ENCODE measurements at regions not wholly inside any gene's neighbourhood (a gene's known extent, or its start where the extent isn't known, plus 50 kb on each side); places are given as distances from the start of the nearest gene placed in this dataset.

GRCh38 chr18:38415811-38416210 lies 850.2 kb upstream of the CELF4 start:
- DNase-seq (ENCODE audit: low spot score) = no peak

- DNase-seq (ENCODE audit: low spot score) = no peak
Measured at GRCh38 chr18:38413193-38413592, 847.6 kb upstream of the CELF4 start.

GRCh38 chr18:38406607-38407006 lies 841.0 kb upstream of the CELF4 start:
- no peak for DNase-seq (ENCODE audit: low spot score)

GRCh38 chr18:38402509-38402908 lies 836.9 kb upstream of the CELF4 start:
- no peak for DNase-seq (ENCODE audit: low spot score)

- DNase-seq (ENCODE audit: low spot score) = no peak
Measured at GRCh38 chr18:38397094-38397493, 831.5 kb upstream of the CELF4 start.

- DNase-seq (ENCODE audit: low spot score) = no peak
Measured at GRCh38 chr18:38386146-38386545, 820.5 kb upstream of the CELF4 start.

GRCh38 chr18:38369772-38370690 lies 804.4 kb upstream of the CELF4 start:
- no peak for DNase-seq (ENCODE audit: low spot score)

GRCh38 chr18:38368886-38369285 lies 803.3 kb upstream of the CELF4 start:
- no peak for DNase-seq (ENCODE audit: low spot score)

GRCh38 chr18:38368246-38368645 lies 802.6 kb upstream of the CELF4 start:
- no peak for DNase-seq (ENCODE audit: low spot score)

- DNase-seq (ENCODE audit: low spot score) = no peak
Measured at GRCh38 chr18:38367473-38367872, 801.9 kb upstream of the CELF4 start.

- DNase-seq (ENCODE audit: low spot score) = no peak
Measured at GRCh38 chr18:38362286-38362792, 796.7 kb upstream of the CELF4 start.

- no peak for DNase-seq (ENCODE audit: low spot score)
Measured at GRCh38 chr18:38358805-38359657, 793.4 kb upstream of the CELF4 start.

GRCh38 chr18:38353149-38353548 lies 787.6 kb upstream of the CELF4 start:
- no peak for DNase-seq (ENCODE audit: low spot score)

GRCh38 chr18:38350141-38350540 lies 784.5 kb upstream of the CELF4 start:
- DNase-seq (ENCODE audit: low spot score) = no peak

GRCh38 chr18:38330573-38330972 lies 765.0 kb upstream of the CELF4 start:
- no peak for DNase-seq (ENCODE audit: low spot score)

GRCh38 chr18:38329145-38329544 lies 763.5 kb upstream of the CELF4 start:
- DNase-seq (ENCODE audit: low spot score) = no peak

GRCh38 chr18:38322206-38322605 lies 756.6 kb upstream of the CELF4 start:
- DNase-seq (ENCODE audit: low spot score) = no peak

GRCh38 chr18:38321262-38321661 lies 755.7 kb upstream of the CELF4 start:
- DNase-seq (ENCODE audit: low spot score) = no peak

- no peak for DNase-seq (ENCODE audit: low spot score)
Measured at GRCh38 chr18:38318416-38318815, 752.8 kb upstream of the CELF4 start.

GRCh38 chr18:38313831-38314230 lies 748.2 kb upstream of the CELF4 start:
- DNase-seq (ENCODE audit: low spot score) = no peak

GRCh38 chr18:38312532-38312931 lies 746.9 kb upstream of the CELF4 start:
- DNase-seq (ENCODE audit: low spot score) = no peak

- DNase-seq (ENCODE audit: low spot score) = no peak
Measured at GRCh38 chr18:38310936-38311335, 745.3 kb upstream of the CELF4 start.

GRCh38 chr18:38307914-38308313 lies 742.3 kb upstream of the CELF4 start:
- DNase-seq (ENCODE audit: low spot score) = no peak
